ENCODE measurements at regions not wholly inside any gene's neighbourhood (a gene's known extent, or its start where the extent isn't known, plus 50 kb on each side); places are given as distances from the start of the nearest gene placed in this dataset.

DNA sequence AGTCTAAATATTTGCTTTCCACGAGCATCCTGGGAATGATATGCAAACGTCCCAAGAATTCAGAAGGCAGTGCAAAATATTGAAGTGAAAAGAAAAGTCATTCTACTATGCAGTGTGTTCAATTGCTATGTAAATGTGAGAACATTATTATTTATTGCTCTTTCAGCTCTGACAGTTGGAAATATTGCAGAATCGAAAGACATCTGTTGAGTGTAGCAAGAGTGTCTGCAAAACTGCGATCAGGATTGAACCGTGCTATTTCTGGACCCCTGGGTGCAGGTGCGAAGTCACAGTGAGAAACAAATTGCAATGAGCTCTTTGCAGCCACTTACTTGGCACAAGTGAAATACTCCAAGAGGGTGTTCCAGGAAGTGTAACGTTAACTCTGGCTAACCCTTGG, 566.4 kb downstream of the AJAP1 start:
- TF ChIP-seq REST (IDR thresholded peaks at IDR 0.05; ENCODE audit: insufficient read depth in 1 of 2, low read depth in 2 of 2, low read length in 2 of 2) (no peak), FOXP2 (optimal IDR thresholded peaks at IDR 0.05; ENCODE audit: borderline replicate concordance, extremely low read depth, extremely low read length, insufficient read depth) (no peak), TAF1 (IDR thresholded peaks at IDR 0.05; ENCODE audit: borderline replicate concordance, insufficient read depth, low read length) (no peak), SIN3A (IDR thresholded peaks at IDR 0.05; ENCODE audit: borderline replicate concordance, insufficient read depth, low read length) (no peak), POLR2AphosphoS5 (IDR thresholded peaks at IDR 0.05; ENCODE audit: low read depth, low read length) (no peak)

- no peak for TF ChIP-seq TAF1 (IDR thresholded peaks at IDR 0.05; ENCODE audit: borderline replicate concordance, insufficient read depth, low read length)
- no peak for TF ChIP-seq FOXP2 (optimal IDR thresholded peaks at IDR 0.05; ENCODE audit: borderline replicate concordance, extremely low read depth, extremely low read length, insufficient read depth)
- no peak for TF ChIP-seq REST (IDR thresholded peaks at IDR 0.05; ENCODE audit: insufficient read depth in 1 of 2, low read depth in 2 of 2, low read length in 2 of 2)
- no peak for TF ChIP-seq POLR2AphosphoS5 (IDR thresholded peaks at IDR 0.05; ENCODE audit: low read depth, low read length)
- no peak for TF ChIP-seq SIN3A (IDR thresholded peaks at IDR 0.05; ENCODE audit: borderline replicate concordance, insufficient read depth, low read length)
These were observed 566.0 kb downstream of the AJAP1 start for GRCh38 chr1:5220421-5220820.

DNA sequence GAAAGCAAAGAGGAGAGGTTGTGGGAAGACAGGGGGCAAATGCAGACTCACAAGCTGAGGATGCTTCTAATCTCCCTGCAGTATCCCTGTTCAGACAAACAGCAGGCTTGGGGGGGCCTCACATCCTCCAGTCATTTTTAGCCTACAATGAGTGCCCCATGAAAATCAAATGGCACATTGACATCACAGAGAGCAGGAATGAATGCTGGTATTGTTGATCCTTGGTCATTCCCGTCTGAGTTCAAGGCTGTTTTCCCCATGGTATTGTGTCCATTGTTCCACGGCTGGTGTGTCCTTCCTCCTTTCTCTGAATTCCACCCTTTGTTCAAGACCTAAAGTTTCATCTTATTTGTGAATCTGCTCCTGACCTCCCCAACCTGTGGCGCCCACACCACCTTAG, 545.6 kb downstream of the AJAP1 start:
- no peak for TF ChIP-seq REST (IDR thresholded peaks at IDR 0.05; ENCODE audit: insufficient read depth in 1 of 2, low read depth in 2 of 2, low read length in 2 of 2)

GRCh38 chr1:5198328-5198727, 543.9 kb downstream of the AJAP1 start:
- TF ChIP-seq FOXP2 (optimal IDR thresholded peaks at IDR 0.05; ENCODE audit: borderline replicate concordance, extremely low read depth, extremely low read length, insufficient read depth) (no peak), REST (IDR thresholded peaks at IDR 0.05; ENCODE audit: insufficient read depth in 1 of 2, low read depth in 2 of 2, low read length in 2 of 2) (peak in 1 of 2 experiments; percentile 84; a peak in 2 of 4 replicates), POLR2AphosphoS5 (IDR thresholded peaks at IDR 0.05; ENCODE audit: low read depth, low read length) (no peak), TAF1 (IDR thresholded peaks at IDR 0.05; ENCODE audit: borderline replicate concordance, insufficient read depth, low read length) (no peak), SIN3A (IDR thresholded peaks at IDR 0.05; ENCODE audit: borderline replicate concordance, insufficient read depth, low read length) (no peak)

- TF ChIP-seq TAF1 (IDR thresholded peaks at IDR 0.05; ENCODE audit: borderline replicate concordance, insufficient read depth, low read length) (no peak), FOXP2 (optimal IDR thresholded peaks at IDR 0.05; ENCODE audit: borderline replicate concordance, extremely low read depth, extremely low read length, insufficient read depth) (no peak), SIN3A (IDR thresholded peaks at IDR 0.05; ENCODE audit: borderline replicate concordance, insufficient read depth, low read length) (no peak), POLR2AphosphoS5 (IDR thresholded peaks at IDR 0.05; ENCODE audit: low read depth, low read length) (no peak), REST (IDR thresholded peaks at IDR 0.05; ENCODE audit: insufficient read depth in 1 of 2, low read depth in 2 of 2, low read length in 2 of 2) (no peak)
These were observed 537.1 kb downstream of the AJAP1 start for GRCh38 chr1:5191470-5191869.

Measured in PFSK-1 (cell line).